ENCODE measurements at regions not wholly inside any gene's neighbourhood (a gene's known extent, or its start where the extent isn't known, plus 50 kb on each side); places are given as distances from the start of the nearest gene placed in this dataset.

- Histone ChIP-seq H3K9me3 (ENCODE audit: insufficient read depth, low read depth) (no peaks in the 10 kb centered on the region), H3K4me1 (replicated peaks; ENCODE audit: insufficient read depth) (no peaks in the 10 kb centered on the region), H3K27me3 (ENCODE audit: insufficient read depth, low read depth) (no peaks in the 10 kb centered on the region), H3K79me2 (ENCODE audit: low read depth) (no peaks in the 10 kb centered on the region), H3K4me2 (no peak overlapping the region), H2AFZ (no peak overlapping the region), H4K20me1 (ENCODE audit: insufficient read depth) (no peaks in the 10 kb centered on the region), H3K4me3 (no peak overlapping the region), H3K27ac (no peak overlapping the region), H3K36me3 (ENCODE audit: low read depth) (no peaks in the 10 kb centered on the region), H3F3A (ENCODE audit: insufficient read depth, low read depth) (no peaks in the 10 kb centered on the region), H3K9me2 (ENCODE audit: insufficient read depth) (no peaks in the 10 kb centered on the region)
- intact Hi-C loops (cut with micrococcal nuclease; ENCODE audit: unreplicated experiment): no loop called here
- DNase-seq: no peak
- ChIA-PET POLR2A (ENCODE audit: unreplicated experiment) (interaction anchor here (0.5 kb wide), 1 partner anchor 343 kb away, joined by 8 read pairs; no protein-coding TSS in a partner anchor), CTCF (no interaction called here)
- no TSS peak for BruUV-seq (replicated peaks)
- TF ChIP-seq, protein P1, sequence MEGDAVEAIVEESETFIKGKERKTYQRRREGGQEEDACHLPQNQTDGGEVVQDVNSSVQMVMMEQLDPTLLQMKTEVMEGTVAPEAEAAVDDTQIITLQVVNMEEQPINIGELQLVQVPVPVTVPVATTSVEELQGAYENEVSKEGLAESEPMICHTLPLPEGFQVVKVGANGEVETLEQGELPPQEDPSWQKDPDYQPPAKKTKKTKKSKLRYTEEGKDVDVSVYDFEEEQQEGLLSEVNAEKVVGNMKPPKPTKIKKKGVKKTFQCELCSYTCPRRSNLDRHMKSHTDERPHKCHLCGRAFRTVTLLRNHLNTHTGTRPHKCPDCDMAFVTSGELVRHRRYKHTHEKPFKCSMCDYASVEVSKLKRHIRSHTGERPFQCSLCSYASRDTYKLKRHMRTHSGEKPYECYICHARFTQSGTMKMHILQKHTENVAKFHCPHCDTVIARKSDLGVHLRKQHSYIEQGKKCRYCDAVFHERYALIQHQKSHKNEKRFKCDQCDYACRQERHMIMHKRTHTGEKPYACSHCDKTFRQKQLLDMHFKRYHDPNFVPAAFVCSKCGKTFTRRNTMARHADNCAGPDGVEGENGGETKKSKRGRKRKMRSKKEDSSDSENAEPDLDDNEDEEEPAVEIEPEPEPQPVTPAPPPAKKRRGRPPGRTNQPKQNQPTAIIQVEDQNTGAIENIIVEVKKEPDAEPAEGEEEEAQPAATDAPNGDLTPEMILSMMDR (conservative IDR thresholded peaks at IDR 0.05): no peak
- TF ChIP-seq EZH2 (IDR thresholded peaks at IDR 0.05; ENCODE audit: low read depth): no peak
Observed at GRCh38 chr2:192887337-192887736, 692.6 kb upstream of the TMEFF2 start.

GRCh38 chr2:192886636-192887035 is 691.9 kb upstream of the TMEFF2 start:
- H3K36me3 ChIP-seq (ENCODE audit: low read depth): no peaks in the 10 kb centered on the region
- ChIA-PET POLR2A (ENCODE audit: unreplicated experiment) (no interaction called here), CTCF (no interaction called here)
- H3K27me3 ChIP-seq (ENCODE audit: insufficient read depth, low read depth): no peaks in the 10 kb centered on the region
- BruUV-seq (replicated peaks): no TSS peak
- no peaks in the 10 kb centered on the region for H3K9me2 ChIP-seq (ENCODE audit: insufficient read depth)
- H3K9me3 ChIP-seq (ENCODE audit: insufficient read depth, low read depth): no peaks in the 10 kb centered on the region
- no peak overlapping the region for H3K4me3 ChIP-seq
- H3F3A ChIP-seq (ENCODE audit: insufficient read depth, low read depth): no peaks in the 10 kb centered on the region
- no peaks in the 10 kb centered on the region for H3K4me1 ChIP-seq (replicated peaks; ENCODE audit: insufficient read depth)
- DNase-seq: no peak
- H3K79me2 ChIP-seq (ENCODE audit: low read depth): no peaks in the 10 kb centered on the region
- no peak overlapping the region for H3K4me2 ChIP-seq
- H3K27ac ChIP-seq: no peak overlapping the region
- TF ChIP-seq EZH2 (IDR thresholded peaks at IDR 0.05; ENCODE audit: low read depth): no peak
- TF ChIP-seq, protein P1 (conservative IDR thresholded peaks at IDR 0.05): no peak
- no peaks in the 10 kb centered on the region for H4K20me1 ChIP-seq (ENCODE audit: insufficient read depth)
- no peak overlapping the region for H2AFZ ChIP-seq
- intact Hi-C loops (cut with micrococcal nuclease; ENCODE audit: unreplicated experiment): no loop called here

DNA sequence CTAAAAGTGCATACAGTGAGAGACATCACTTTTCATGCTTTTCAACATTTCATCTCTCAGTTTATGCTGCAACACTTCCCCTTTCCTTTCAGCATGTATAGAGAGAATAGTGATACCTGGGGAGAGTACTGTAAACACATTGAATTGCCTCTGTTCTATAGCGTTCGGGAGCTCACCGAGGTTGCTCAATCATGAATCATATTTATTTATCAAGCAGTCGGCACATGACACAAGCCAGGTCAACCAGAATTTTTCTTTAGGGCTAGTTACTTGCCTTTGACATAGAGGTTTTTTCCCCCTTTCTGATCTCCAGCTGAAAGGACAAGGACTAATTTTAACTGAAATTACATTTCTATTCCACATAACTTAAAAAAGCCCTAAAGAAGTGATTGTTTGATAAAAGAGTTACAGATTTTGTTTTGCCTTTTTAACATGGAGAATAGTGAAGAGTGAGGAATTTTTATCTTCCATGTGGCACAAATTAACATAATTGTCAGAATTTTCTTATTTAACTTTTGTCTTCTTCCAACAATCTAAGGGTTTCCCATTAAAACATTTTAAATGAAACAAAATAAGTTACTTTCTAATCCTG is 690.9 kb upstream of the TMEFF2 start:
- TF ChIP-seq EZH2 (IDR thresholded peaks at IDR 0.05; ENCODE audit: low read depth): no peak
- TF ChIP-seq, protein P1 (conservative IDR thresholded peaks at IDR 0.05): no peak
- no peak overlapping the region for H3K27ac ChIP-seq
- no peaks in the 10 kb centered on the region for H3F3A ChIP-seq (ENCODE audit: insufficient read depth, low read depth)
- H3K36me3 ChIP-seq (ENCODE audit: low read depth): no peaks in the 10 kb centered on the region
- H3K27me3 ChIP-seq (ENCODE audit: insufficient read depth, low read depth): no peaks in the 10 kb centered on the region
- H3K9me3 ChIP-seq (ENCODE audit: insufficient read depth, low read depth): no peaks in the 10 kb centered on the region
- H3K79me2 ChIP-seq (ENCODE audit: low read depth): no peaks in the 10 kb centered on the region
- POLR2A ChIA-PET (ENCODE audit: unreplicated experiment): no interaction called here
- H3K4me1 ChIP-seq (replicated peaks; ENCODE audit: insufficient read depth): no peaks in the 10 kb centered on the region
- CTCF ChIA-PET: no interaction called here
- BruUV-seq (replicated peaks): no TSS peak
- H3K9me2 ChIP-seq (ENCODE audit: insufficient read depth): no peaks in the 10 kb centered on the region
- DNase-seq: no peak
- H3K4me2 ChIP-seq: no peak overlapping the region
- no peaks in the 10 kb centered on the region for H4K20me1 ChIP-seq (ENCODE audit: insufficient read depth)
- H3K4me3 ChIP-seq: no peak overlapping the region
- intact Hi-C loops (cut with micrococcal nuclease; ENCODE audit: unreplicated experiment): no loop called here
- H2AFZ ChIP-seq: no peak overlapping the region

Measured in PC-9 (cell line).